Mesendoderm (in vitro differentiated cells): ENCODE measurements at regions not wholly inside any gene's neighbourhood (a gene's known extent, or its start where the extent isn't known, plus 50 kb on each side); places are given as distances from the start of the nearest gene placed in this dataset.

ENCODE experiments used
- DNase-seq: peaks from one replicate; pipeline ENCODE4 v3.0.0; 2013
- H2AK5ac ChIP-seq: 2 replicates; pipeline ENCODE4 v1.6.1; 2013; ENCODE audit warnings: low read length, inconsistent platforms
- H2BK120ac ChIP-seq: 2 replicates; pipeline ENCODE4 v1.6.1; 2013; ENCODE audit warnings: low read depth, mild to moderate bottlenecking, low read length, moderate library complexity, mixed read lengths
- H2BK15ac ChIP-seq: replicated peaks from 2 replicates; pipeline ENCODE4 v1.6.1; 2013; ENCODE audit warnings: low read depth, mild to moderate bottlenecking, moderate library complexity
- H2BK5ac ChIP-seq: 2 replicates; pipeline ENCODE4 v1.6.1; 2013; ENCODE audit warnings: low read length, inconsistent platforms
- H3K18ac ChIP-seq: 2 replicates; pipeline ENCODE4 v1.6.1; 2013; ENCODE audit warnings: mild to moderate bottlenecking, low read length, mixed read lengths
- H3K23ac ChIP-seq: one replicate; pipeline ENCODE4 v1.6.1; 2013; ENCODE audit warnings: low read length
- H3K27ac ChIP-seq: 2 replicates; pipeline ENCODE4 v1.5.1; 2013; ENCODE audit warnings: low read depth, mild to moderate bottlenecking, inconsistent platforms, low read length, moderate library complexity
- H3K27me3 ChIP-seq: 2 replicates; pipeline ENCODE4 v1.6.1; 2013; ENCODE audit warnings: low read length, control low read depth, mild to moderate bottlenecking, inconsistent platforms; ENCODE audit not compliant: insufficient read depth, poor library complexity
- H3K36me3 ChIP-seq: 2 replicates; pipeline ENCODE4 v1.6.1; 2013; ENCODE audit warnings: low read length, inconsistent platforms; ENCODE audit not compliant: control insufficient read depth, insufficient read depth
- H3K4ac ChIP-seq: one replicate; pipeline ENCODE4 v1.6.1; 2013; ENCODE audit warnings: low read depth, mild to moderate bottlenecking, low read length, moderate library complexity
- H3K4me1 ChIP-seq: 2 replicates; pipeline ENCODE4 v1.6.1; 2013; ENCODE audit warnings: low read depth, low read length, inconsistent platforms; ENCODE audit not compliant: control insufficient read depth
- H3K4me2 ChIP-seq: 2 replicates; pipeline ENCODE4 v1.6.1; 2013; ENCODE audit warnings: low read length
- H3K4me3 ChIP-seq: 2 replicates; pipeline ENCODE4 v1.5.1; 2013; ENCODE audit warnings: mild to moderate bottlenecking, low read length
- H3K56ac ChIP-seq: one replicate; pipeline ENCODE4 v1.6.1; 2013; ENCODE audit warnings: low read length
- H3K79me1 ChIP-seq: 2 replicates; pipeline ENCODE4 v1.6.1; 2013; ENCODE audit warnings: low read length, inconsistent platforms
- H3K79me2 ChIP-seq: 2 replicates; pipeline ENCODE4 v1.6.1; 2013; ENCODE audit warnings: mild to moderate bottlenecking, low read length; ENCODE audit not compliant: control insufficient read depth, insufficient read depth
- H3K9ac ChIP-seq: 2 replicates; pipeline ENCODE4 v1.6.1; 2013; ENCODE audit warnings: low read length, inconsistent platforms
- H4K5ac ChIP-seq: one replicate; pipeline ENCODE4 v1.6.1; 2013; ENCODE audit warnings: low read length
- H4K8ac ChIP-seq: one replicate; pipeline ENCODE4 v1.6.1; 2013; ENCODE audit warnings: low read depth, mild to moderate bottlenecking, control low read depth, low read length, moderate library complexity
- WGBS: extraction: QIAGEN DNeasy Blood & Tissue Kit; methylation state at CpG from one replicate; pipeline ENCODE4 v1.1.7; 2013; ENCODE audit warnings: low lambda C conversion rate, missing lambda C conversion rate; ENCODE audit not compliant: insufficient coverage; ENCODE audit errors: extremely low coverage; 5-methylcytosine and 5-hydroxymethylcytosine counted together

- no CpG with 5 or more reads among the region's 1 CpG for WGBS
- Histone ChIP-seq H2AK5ac (no peak overlapping the region), H2BK15ac (no peak overlapping the region), H3K4me3 (no peak overlapping the region), H2BK120ac (no peak overlapping the region), H3K27me3 (no peaks in the 10 kb centered on the region), H4K5ac (no peak overlapping the region), H3K4me2 (no peak overlapping the region), H3K27ac (no peak overlapping the region), H3K4me1 (no peaks in the 10 kb centered on the region), H3K9ac (no peak overlapping the region), H2BK5ac (no peak overlapping the region), H4K8ac (no peak overlapping the region), H3K36me3 (no peaks in the 10 kb centered on the region), H3K79me1 (no peaks in the 10 kb centered on the region), H3K56ac (no peak overlapping the region), H3K23ac (no peak overlapping the region), H3K18ac (no peak overlapping the region), H3K4ac (no peak overlapping the region), H3K79me2 (no peaks in the 10 kb centered on the region)
- no peak for DNase-seq
Observed at GRCh38 chr1:195153107-195153506, 1455.1 kb downstream of the KCNT2 start.

GRCh38 chr1:195150768-195151167, 1457.5 kb downstream of the KCNT2 start:
- Histone ChIP-seq H4K5ac (no peak overlapping the region), H3K79me2 (no peaks in the 10 kb centered on the region), H4K8ac (no peak overlapping the region), H3K36me3 (no peaks in the 10 kb centered on the region), H3K4me2 (no peak overlapping the region), H3K4ac (no peak overlapping the region), H3K18ac (no peak overlapping the region), H3K27ac (no peak overlapping the region), H2BK15ac (no peak overlapping the region), H3K4me1 (no peaks in the 10 kb centered on the region), H3K56ac (no peak overlapping the region), H2BK5ac (no peak overlapping the region), H2AK5ac (no peak overlapping the region), H3K27me3 (no peaks in the 10 kb centered on the region), H3K9ac (no peak overlapping the region), H2BK120ac (no peak overlapping the region), H3K4me3 (no peak overlapping the region), H3K23ac (no peak overlapping the region), H3K79me1 (no peaks in the 10 kb centered on the region)
- no peak for DNase-seq
- WGBS = no CpG with 5 or more reads among the region's 3 CpGs

- Histone ChIP-seq H3K56ac (no peak overlapping the region), H4K8ac (no peak overlapping the region), H3K79me2 (no peaks in the 10 kb centered on the region), H3K36me3 (no peaks in the 10 kb centered on the region), H3K79me1 (no peaks in the 10 kb centered on the region), H4K5ac (no peak overlapping the region), H3K9ac (no peak overlapping the region), H3K27me3 (no peaks in the 10 kb centered on the region), H3K23ac (no peak overlapping the region), H3K4me1 (no peaks in the 10 kb centered on the region), H3K18ac (no peak overlapping the region), H2BK5ac (no peak overlapping the region), H2BK120ac (no peak overlapping the region), H3K4me3 (no peak overlapping the region), H3K4me2 (no peak overlapping the region), H2AK5ac (no peak overlapping the region), H3K27ac (no peak overlapping the region), H3K4ac (no peak overlapping the region), H2BK15ac (no peak overlapping the region)
- WGBS = no CpG with 5 or more reads among the region's 2 CpGs
- peak; percentile 29 for DNase-seq
Observed at GRCh38 chr1:195141294-195141693, 1466.9 kb downstream of the KCNT2 start.

GRCh38 chr1:195130598-195130997, 1477.6 kb downstream of the KCNT2 start:
- Histone ChIP-seq H3K4me3 (no peak overlapping the region), H3K79me2 (no peaks in the 10 kb centered on the region), H2BK5ac (no peak overlapping the region), H4K8ac (no peak overlapping the region), H3K9ac (no peak overlapping the region), H3K79me1 (no peaks in the 10 kb centered on the region), H3K4me2 (no peak overlapping the region), H3K4me1 (no peaks in the 10 kb centered on the region), H3K23ac (no peak overlapping the region), H3K27ac (no peak overlapping the region), H3K27me3 (no peaks in the 10 kb centered on the region), H3K36me3 (no peaks in the 10 kb centered on the region), H2AK5ac (no peak overlapping the region), H3K4ac (no peak overlapping the region), H3K18ac (no peak overlapping the region), H3K56ac (no peak overlapping the region), H2BK15ac (no peak overlapping the region), H4K5ac (no peak overlapping the region), H2BK120ac (no peak overlapping the region)
- DNase-seq = no peak

GRCh38 chr1:195122497-195122896, 1485.7 kb downstream of the KCNT2 start:
- no peak overlapping the region for H4K5ac ChIP-seq
- H3K9ac ChIP-seq = no peak overlapping the region
- H2BK120ac ChIP-seq = no peak overlapping the region
- DNase-seq = no peak
- no peak overlapping the region for H3K4ac ChIP-seq
- no peaks in the 10 kb centered on the region for H3K79me1 ChIP-seq
- H3K27me3 ChIP-seq = no peaks in the 10 kb centered on the region
- H3K79me2 ChIP-seq = no peaks in the 10 kb centered on the region
- no peak overlapping the region for H3K23ac ChIP-seq
- H2BK15ac ChIP-seq = no peak overlapping the region
- H2AK5ac ChIP-seq = no peak overlapping the region
- H3K18ac ChIP-seq = no peak overlapping the region
- H3K27ac ChIP-seq = no peak overlapping the region
- H4K8ac ChIP-seq = no peak overlapping the region
- no peak overlapping the region for H2BK5ac ChIP-seq
- H3K4me1 ChIP-seq = no peaks in the 10 kb centered on the region
- no peak overlapping the region for H3K56ac ChIP-seq
- no peak overlapping the region for H3K4me2 ChIP-seq
- no peaks in the 10 kb centered on the region for H3K36me3 ChIP-seq
- no peak overlapping the region for H3K4me3 ChIP-seq
- no CpG with 5 or more reads among the region's 2 CpGs for WGBS

GRCh38 chr1:195113471-195113870, 1494.8 kb downstream of the KCNT2 start:
- H2AK5ac ChIP-seq = no peak overlapping the region
- no peak overlapping the region for H2BK5ac ChIP-seq
- H3K56ac ChIP-seq = no peak overlapping the region
- DNase-seq = no peak
- H2BK120ac ChIP-seq = no peak overlapping the region
- no peak overlapping the region for H3K4me2 ChIP-seq
- no peak overlapping the region for H3K27ac ChIP-seq
- no peak overlapping the region for H2BK15ac ChIP-seq
- H4K8ac ChIP-seq = no peak overlapping the region
- H3K79me2 ChIP-seq = no peaks in the 10 kb centered on the region
- H3K4me1 ChIP-seq = no peaks in the 10 kb centered on the region
- no peak overlapping the region for H3K4me3 ChIP-seq
- no peak overlapping the region for H4K5ac ChIP-seq
- no peaks in the 10 kb centered on the region for H3K36me3 ChIP-seq
- no peak overlapping the region for H3K4ac ChIP-seq
- no peak overlapping the region for H3K18ac ChIP-seq
- no peaks in the 10 kb centered on the region for H3K79me1 ChIP-seq
- no peak overlapping the region for H3K9ac ChIP-seq
- no peaks in the 10 kb centered on the region for H3K27me3 ChIP-seq
- H3K23ac ChIP-seq = no peak overlapping the region
